ENCODE measurements at regions not wholly inside any gene's neighbourhood (a gene's known extent, or its start where the extent isn't known, plus 50 kb on each side); places are given as distances from the start of the nearest gene placed in this dataset.

DNA sequence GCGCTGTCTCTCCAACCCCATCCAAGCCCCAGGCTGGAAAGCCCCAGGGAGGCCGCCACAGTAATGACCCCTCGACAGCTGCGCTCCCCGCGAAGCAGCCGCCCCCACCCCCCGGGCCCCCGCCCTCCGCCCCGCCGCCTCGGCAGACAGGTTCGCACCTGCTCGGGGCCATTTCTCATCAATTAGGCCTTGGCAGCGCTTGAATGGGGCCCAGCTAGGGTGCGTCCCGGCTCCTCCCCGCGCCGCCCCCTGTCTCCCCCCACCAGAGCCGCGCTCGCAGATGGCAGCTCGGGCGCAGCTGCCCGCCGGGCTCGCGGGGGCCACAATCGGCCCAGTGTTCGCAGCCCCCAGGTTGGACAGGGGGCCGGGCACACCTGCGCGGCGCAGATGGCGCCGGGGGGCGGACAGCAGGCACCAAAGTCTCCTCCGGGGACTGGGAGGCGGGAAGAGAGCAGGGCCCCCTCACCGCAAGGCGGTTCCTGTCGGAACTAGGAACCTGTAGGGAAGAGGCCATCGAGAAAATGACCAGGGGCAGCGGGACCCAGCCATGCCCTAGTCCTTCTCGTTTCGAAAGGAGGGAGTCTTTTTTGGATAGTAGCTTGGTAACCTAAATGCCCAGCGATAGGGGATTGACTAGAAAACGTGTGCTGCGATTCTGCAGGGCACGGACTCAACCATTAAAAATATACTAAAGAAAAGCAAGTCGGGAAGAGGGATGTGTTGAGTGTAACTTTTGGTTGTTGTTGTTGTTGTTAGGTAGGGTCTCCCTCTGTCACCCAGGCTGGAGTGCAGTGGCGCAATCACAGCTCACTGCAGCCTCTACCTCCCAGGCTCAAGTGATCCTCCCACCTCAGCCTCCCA is 83.2 kb upstream of the EYA2 start:
- no peak for DNase-seq (ENCODE audit: low read depth)

DNA sequence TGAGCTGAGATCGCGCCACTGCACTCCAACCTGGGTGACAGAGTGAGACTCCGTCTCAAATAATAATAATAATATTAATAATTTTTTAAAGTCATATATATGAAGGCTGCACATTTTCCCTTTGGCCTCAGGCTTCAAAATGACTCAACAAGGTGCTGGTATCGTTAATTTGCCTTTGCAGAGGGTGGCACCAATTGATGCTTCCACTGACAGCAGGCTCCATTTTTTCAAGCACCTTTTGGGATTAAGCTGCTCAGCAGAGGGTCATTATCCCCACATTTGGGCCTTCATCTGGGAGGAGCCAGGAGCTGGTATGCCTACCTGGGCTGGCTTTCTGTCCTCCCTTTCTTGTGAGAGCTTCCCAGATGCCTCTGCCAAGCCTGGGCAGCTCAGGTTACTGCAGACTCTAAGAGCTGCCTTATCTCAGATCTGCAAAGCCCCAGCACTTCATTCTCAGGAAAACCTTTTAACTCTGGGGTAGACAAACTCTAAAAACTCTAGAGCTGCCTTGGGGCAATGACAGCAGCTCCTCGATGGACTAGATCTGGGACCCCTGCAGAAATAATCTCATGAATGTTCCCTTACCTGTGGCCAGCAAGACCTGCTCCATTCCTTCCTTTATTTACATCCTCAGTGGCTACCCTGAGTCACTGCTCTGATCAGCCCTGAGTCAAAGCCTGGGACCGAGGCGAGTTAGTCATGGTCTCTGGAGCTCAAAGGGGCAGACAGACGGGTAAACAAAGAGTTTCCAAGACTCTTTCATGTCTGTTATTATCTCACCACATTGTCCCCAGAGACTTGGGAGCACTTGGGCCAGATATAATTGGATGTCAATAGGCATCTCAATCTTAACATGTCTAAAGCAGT is 80.0 kb upstream of the EYA2 start:
- DNase-seq (ENCODE audit: low read depth): peak; percentile 94

DNA sequence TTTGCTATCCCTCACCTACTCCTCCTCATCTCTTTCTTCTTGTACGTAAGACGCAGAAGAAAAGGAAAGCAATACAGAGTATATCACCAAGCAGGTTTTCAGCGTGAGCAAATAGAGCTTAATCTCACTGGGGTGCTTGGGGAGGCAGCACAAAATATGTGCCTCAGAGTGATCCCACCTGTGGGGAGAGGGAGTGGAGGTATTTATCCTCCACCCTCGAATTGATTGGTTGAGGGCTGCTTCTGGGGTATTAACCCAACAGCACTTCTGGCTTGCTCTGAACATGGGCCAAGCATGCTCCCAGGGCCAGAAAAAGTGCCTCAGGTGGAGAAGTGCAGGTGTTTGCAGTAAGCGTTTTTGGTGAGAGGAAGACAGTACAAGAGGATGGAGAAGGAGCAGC is 78.5 kb upstream of the EYA2 start:
- no peak for DNase-seq (ENCODE audit: low read depth)

DNA sequence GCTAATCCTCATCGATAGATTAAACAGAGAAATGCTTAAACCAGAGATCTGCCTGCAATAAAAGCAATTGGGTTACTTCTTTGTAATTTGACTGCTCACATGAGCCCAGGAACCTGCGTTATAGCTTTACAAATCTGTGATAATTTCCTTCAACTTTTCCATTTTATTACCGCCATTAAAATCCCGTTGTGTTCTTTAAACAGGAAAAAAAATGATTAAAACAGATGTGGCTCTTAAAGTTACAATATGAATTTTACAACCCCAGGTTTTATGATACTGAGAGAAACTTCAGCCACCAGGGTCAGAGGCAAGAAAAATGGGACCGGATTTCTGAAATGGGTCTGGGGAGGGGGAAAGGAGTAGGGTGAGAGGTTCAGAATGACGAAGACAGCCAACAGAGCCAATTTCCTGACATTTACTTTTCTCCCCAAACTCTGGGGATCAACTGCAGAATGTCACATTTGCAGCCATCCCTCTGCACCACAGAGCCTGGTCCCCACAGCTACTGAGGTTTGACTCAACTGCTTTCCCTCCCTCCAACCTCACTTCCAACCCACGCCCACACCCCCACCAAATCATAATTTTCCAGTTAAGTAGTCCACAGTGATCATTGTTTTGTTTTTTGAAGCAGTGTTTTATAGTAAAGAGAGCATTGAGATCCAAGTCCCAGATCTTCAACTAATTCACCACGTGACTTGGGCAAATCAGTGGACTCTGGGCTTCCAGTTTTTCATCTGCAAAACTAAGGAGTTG is 77.6 kb upstream of the EYA2 start:
- DNase-seq (ENCODE audit: low read depth): no peak

DNA sequence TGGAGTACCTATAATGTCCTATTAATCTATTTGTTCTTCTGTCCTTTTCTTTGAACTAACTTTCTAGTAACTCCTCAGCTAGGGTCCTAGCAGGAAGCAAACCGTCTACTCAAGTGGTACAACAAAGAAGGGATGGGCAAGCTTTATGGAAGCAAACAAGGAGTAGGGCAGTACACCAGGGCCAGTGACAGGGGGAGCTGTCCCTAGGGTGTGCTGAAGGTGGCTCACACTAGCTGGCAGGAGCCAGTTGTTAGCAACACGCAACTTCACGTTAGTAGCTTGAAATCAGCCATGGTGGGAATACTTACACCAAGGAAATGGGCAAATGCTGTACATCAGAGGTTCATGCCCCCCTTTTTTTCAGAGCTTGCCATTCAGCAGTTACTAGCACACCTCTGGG is 74.0 kb upstream of the EYA2 start:
- no peak for DNase-seq (ENCODE audit: low read depth)

DNA sequence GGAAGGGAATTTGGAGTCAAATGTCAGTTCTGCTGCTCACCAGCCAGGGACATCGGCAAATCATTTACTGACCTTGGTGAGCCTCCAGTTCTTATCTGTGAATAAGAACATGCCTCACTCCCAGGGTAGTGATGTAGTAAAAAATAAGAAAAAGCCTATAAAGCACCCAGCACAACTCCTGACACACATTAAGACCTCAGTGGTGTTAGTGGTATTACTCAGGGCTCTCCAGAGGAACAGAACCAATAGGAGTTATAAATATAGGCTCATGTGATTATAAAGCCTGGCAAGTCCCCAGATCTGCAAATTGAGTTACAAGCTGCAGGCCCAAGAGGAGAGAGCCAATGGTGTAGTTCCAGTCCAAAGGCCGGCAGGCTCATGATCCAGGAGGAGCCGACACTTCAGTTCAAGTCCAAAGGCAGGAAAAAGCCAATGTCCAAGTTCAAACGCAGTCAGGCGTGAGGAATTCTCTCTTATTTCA is 71.3 kb upstream of the EYA2 start:
- peak; percentile 38 for DNase-seq (ENCODE audit: low read depth)

DNA sequence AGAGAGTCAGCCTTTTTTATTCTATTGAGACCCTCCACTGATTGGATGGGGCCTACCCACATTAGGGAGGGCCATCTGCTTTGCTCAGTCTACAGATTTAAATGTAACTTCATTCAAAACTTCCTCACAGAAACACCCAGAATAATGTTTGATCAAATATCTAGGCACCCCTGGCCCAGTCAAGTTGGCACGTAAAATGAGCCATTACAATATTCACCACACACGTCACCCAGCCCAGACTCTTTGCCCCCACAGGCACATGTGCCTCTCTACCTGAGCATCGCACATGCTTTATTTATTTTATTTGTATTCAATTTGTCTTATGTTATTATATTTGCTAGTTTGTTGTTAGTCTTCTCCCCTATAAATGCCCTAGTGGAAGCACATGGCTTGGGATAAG is 70.9 kb upstream of the EYA2 start:
- no peak for DNase-seq (ENCODE audit: low read depth)

DNA sequence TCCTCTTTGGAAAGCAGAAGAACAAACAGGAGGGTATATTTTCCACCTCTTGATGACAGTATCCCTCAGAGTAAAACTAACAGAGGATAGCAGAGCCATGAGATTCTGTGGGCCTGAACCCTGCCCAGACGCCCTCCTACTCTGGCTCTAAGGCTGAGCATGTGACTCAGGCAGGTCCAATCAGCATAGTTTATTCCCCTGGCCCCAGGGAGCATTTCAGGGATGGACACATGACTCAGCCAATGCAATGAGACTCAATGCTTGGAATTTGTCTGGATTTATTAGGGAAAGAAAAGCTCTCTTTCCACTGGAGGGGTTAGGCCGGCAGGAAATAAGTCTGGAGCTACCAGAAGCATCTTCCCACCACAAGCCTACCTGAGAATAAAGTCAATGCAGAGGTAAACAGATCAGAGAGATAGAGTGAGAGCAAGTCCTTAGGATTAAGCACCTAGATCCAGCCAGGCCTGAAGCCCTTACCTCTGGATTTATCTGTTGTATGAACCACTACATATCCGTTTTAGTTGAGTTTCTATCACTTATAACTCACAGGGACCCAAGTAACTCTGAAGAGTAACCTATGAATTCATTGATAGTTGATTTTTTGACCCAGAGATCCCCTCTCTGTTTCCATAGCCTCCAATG is 68.2 kb upstream of the EYA2 start:
- peak; percentile 40 for DNase-seq (ENCODE audit: low read depth)

DNA sequence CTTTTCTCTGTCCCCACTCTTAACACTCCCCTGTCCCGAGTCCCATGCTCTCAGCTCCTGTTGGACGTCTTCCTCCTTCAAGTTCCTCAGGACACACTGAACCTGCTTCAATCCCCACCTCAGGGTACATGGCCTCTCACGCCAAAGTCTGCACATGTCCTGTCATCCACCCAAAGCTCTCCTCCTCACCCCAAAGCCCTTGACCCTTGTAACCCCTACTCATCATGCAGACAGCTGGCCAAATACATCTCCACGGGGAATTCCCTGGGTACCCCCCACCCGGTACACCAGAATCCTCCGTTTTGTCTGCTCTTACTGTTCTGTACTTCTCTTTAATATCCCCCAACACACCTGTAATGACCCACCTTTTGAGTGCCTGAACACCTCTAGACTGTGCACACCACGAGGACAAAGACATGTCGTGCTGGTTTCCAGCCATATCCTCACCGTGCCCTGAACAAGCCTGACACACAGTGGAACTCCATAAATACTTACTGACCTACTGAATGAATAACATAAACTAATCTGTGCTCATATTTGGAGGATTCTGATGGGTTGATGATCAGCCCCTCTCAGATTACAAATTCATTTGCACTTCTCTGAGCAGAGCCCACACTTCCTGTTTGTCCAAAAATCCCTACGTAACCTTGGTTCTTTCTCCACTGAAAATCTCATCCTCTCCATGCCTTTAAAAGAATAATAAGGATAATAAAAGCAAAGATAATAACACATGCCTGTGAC is 66.8 kb upstream of the EYA2 start:
- DNase-seq (ENCODE audit: low read depth): peak; percentile 59

DNA sequence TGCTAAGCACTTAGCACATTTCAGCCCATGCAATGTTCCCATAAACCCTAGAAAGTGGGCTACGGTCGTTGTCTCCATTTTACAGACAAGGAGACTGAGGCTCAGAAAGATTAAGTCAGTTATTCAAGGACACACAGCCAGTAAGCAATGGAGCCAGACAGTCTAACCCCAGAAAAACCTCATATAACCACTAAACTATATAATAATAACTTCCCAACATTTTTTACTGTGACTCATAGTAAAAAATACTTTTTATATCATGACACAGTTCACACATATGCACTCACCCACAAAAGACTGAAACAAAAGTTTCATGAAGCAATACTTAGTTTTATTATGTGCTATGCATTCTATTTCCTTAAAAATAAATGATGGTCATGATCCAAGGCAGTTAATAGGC is 66.2 kb upstream of the EYA2 start:
- DNase-seq (ENCODE audit: low read depth): peak; percentile 87

DNA sequence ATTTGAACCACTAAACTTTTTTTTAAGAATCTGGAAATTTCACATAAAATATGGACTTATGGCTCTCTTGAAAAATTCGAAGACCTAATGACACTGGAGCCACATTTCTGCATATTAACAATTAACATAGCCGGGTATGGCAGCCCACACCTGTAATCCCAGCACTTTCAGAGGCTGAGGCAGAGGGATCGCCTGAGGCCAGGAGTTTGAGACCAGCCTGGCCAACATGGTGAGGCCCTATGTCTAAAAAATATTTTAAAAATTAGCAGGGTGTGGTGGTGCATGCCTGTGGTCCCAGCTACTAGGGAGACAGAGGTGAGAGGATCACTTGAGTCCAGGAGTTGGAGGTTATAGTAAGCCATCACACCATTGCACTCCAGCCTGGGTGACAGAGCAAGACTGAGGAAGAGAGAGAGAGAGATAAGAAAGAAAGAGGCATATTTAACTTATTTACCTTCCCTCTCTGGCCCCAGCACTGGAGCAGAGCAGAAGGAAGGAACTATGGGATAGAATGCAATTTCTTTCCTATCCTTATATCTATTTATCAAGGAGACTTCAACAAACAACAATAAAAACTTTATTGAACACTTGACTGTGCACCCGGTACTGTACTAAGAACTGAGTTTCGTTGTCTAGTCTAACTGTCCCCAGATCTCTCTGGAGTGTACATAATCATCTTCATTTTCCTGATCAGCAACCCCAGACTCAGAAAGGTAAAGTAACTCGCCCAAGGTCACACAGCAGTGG is 63.6 kb upstream of the EYA2 start:
- DNase-seq (ENCODE audit: low read depth): no peak

DNA sequence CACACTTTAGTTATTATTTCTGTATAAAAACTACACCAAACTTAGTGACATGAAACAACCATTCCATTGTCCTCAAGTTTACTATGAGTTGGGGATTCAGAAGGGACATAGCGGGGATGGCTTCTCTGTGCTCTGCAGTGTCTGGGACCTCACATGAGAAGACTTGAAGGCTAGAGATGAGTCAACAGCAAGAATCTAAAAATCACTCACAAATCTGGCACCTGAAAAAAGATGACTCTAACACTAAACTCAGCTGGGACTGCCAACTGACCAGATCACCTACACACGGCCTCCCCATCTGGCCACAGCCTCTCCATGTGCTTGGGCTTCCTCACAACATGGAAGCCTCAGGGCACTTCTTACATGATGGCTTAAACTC is 63.0 kb upstream of the EYA2 start:
- no peak for DNase-seq (ENCODE audit: low read depth)

DNA sequence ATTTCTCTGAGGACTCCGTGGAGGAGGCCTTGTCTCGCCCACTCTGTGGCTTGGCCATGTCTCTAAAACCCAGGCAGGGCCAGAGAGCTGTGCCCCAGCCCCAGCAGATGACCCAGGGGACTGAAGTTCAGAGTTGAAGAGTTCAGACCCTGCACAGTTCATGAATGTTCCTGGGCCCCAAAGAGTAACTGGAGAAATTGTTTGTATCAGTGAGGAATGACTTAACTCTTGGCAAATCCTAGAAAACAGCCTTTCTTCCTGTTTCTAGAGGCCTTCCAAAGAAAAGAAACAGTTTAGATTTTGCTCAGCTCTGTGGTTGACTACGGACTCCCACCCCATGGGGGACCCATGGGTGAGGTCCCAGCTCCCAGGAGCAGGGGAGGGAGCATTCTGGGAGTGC is 62.1 kb upstream of the EYA2 start:
- no peak for DNase-seq (ENCODE audit: low read depth)

DNA sequence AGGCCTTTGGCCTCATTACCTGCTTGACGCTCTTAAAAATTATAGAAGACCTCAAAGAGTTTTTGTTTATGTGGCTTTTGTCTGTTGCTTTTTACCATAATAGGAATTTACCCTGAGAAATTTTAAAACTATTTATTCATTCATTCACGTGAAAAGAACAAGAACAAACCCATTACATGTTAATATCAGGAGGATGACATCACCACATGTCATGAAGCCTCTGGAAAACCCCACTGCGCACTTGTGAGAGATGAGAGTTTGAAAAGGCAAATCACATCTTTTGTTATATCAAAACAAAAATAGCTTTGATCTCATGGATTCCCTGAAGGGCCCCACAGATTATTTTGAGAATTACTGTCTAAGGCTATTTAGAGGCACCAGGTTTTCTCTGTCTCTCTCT is 61.3 kb upstream of the EYA2 start:
- no peak for DNase-seq (ENCODE audit: low read depth)

DNA sequence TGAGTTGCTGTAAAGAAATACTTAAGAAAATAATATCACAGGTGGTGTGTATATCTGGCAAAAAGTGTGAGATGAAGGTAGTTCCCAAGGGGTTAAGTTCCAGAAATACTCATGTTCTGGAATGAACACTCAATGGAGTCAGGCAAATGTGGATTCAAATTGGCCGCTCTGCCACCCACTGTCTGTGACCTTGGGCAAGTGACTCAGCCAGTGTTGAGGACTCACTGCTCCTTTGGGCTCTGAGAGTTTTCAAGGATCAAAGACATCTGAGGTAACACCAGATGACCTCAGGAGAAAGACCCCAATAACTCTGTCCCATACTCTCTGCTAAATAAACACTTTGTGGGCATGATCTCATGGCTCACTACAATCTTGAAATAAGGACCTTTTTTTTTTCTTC is 59.2 kb upstream of the EYA2 start:
- peak; percentile 28 for DNase-seq (ENCODE audit: low read depth)

DNA sequence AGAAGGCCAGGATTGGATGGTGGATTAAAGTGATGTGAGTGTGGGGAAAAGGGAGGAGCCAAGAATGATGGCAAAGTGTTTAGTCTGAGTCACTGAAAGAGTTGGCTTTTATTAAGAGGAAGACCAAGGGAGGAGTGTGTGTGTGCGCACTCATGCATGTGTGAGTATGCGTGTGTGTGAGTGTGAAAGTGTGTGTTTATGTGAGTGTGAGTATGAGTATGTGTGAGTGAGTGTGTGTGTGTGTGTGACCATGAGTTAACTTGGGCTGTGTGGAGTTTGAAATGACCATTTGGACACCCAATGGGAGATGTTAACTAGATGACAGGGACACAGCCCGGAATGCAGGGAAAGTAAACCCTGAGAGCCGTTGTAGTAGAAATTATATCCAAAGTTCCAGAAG is 57.6 kb upstream of the EYA2 start:
- DNase-seq (ENCODE audit: low read depth): no peak

DNA sequence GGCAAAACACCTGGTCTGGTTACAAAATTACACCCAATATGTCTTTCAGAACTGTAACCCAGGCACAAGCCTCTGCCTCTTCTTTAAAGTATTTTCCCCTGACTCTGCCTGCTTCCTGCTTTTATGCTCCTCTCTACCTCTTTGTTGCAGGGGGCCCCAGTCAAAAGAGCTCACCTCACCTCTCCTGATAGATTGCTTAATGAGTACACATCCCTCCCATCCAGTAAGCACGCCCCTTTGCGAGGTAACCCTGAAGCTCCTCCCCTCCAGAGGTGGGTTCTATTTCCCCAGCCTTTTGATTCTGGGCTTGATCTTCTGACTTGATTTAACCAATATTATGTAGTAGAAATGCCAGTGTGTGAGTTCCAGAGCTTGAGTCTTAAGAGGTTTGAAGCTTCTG is 56.6 kb upstream of the EYA2 start:
- DNase-seq (ENCODE audit: low read depth): no peak

DNA sequence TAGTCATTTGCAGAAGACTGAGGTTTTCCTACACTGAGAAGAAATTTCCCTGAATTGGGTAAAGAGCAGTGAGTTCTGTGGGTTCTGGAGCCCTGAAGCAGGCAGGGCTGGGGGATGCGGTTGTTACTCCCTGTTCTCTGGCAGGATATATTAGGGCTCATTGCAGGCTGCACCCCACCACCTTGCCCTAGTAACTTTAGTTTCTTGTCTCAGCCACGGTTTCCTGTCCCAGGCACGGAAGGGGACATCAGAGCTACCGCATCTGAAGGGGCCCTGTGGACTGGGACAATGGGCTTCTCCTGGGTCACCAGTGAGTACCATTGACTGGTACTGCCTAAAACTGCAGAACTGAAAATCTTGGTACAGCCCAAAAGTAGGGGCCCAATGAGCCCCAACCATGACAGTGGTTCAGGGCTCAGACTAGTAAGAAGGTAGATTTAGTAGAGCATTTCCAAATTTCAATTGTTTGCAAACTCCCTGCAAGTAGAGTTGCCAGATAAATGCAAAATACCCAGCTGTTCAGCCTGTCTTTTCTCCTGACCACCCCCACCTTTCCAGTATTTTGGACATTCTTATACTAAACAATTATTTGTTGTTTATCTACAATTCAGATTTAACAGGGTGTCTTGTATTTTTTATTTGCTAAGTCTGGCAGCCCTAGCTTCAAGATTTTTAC is 54.5 kb upstream of the EYA2 start:
- no peak for DNase-seq (ENCODE audit: low read depth)
